Fibroblast of lung (primary cell): ENCODE measurements at regions not wholly inside any gene's neighbourhood (a gene's known extent, or its start where the extent isn't known, plus 50 kb on each side); places are given as distances from the start of the nearest gene placed in this dataset.

Experiments
- DNase-seq, 2 donors: peaks; one replicate each; pipeline versions ENCODE4 v3.0.0 to v3.0.0-alpha.2; 2010; ENCODE audit warnings: low read depth in 2 of 2
- H2AFZ ChIP-seq: 2 replicates; pipeline ENCODE4 v1.5.1; 2012; ENCODE audit warnings: low read length, control low read depth, inconsistent platforms
- H3K27ac ChIP-seq: 2 replicates; pipeline ENCODE4 v1.5.1; 2011; ENCODE audit warnings: low read length, control low read depth; ENCODE audit not compliant: insufficient read depth
- H3K27me3 ChIP-seq: 2 replicates; pipeline ENCODE4 v1.5.1; 2011; ENCODE audit warnings: mild to moderate bottlenecking, low read length; ENCODE audit not compliant: control insufficient read depth, insufficient read depth
- H3K36me3 ChIP-seq: 2 replicates; pipeline ENCODE4 v1.5.1; 2011; ENCODE audit warnings: low read length; ENCODE audit not compliant: control insufficient read depth, insufficient read depth
- H3K4me1 ChIP-seq: 2 replicates; pipeline ENCODE4 v1.5.1; 2011; ENCODE audit warnings: low read length; ENCODE audit not compliant: control insufficient read depth, insufficient read depth; ENCODE audit errors: extremely low read depth
- H3K4me2 ChIP-seq: 2 replicates; pipeline ENCODE4 v1.5.1; 2011; ENCODE audit warnings: low read length, control low read depth; ENCODE audit not compliant: insufficient read depth; ENCODE audit errors: extremely low read depth
- H3K4me3 ChIP-seq, 4 experiments: fragments of 200-600 bp in 1 of 4; sonication (generic) in 1 of 4; replicated peaks in 1 of 4; 2 replicates each; pipeline ENCODE4 v1.5.1; 2011 to 2016; ENCODE audit warnings: low read length in 4 of 4, low read depth in 3 of 4, mild to moderate bottlenecking in 3 of 4, control low read depth in 2 of 4, inconsistent platforms in 1 of 4, mixed read lengths in 1 of 4; ENCODE audit not compliant: insufficient read depth in 1 of 4; ENCODE audit errors: control extremely low read depth in 1 of 4
- H3K79me2 ChIP-seq: 2 replicates; pipeline ENCODE4 v1.5.1; 2012; ENCODE audit warnings: mild to moderate bottlenecking, low read length, inconsistent platforms; ENCODE audit not compliant: control insufficient read depth, insufficient read depth
- H3K9ac ChIP-seq: 2 replicates; pipeline ENCODE4 v1.5.1; 2011; ENCODE audit warnings: mild to moderate bottlenecking, low read length, control low read depth; ENCODE audit not compliant: insufficient read depth
- H3K9me3 ChIP-seq: 2 replicates; pipeline ENCODE4 v1.5.1; 2012; ENCODE audit warnings: low read depth, low read length; ENCODE audit not compliant: control insufficient read depth, insufficient read depth
- H4K20me1 ChIP-seq: 2 replicates; pipeline ENCODE4 v1.5.1; 2011; ENCODE audit warnings: low read length; ENCODE audit not compliant: control insufficient read depth, insufficient read depth; ENCODE audit errors: extremely low read depth
- EZH2 ChIP-seq: IDR thresholded peaks from 2 replicates; pipeline ENCODE4 v1.5.1; 2012; ENCODE audit warnings: low read length, control low read depth, mild to moderate bottlenecking; ENCODE audit errors: missing control alignments
- TF ChIP-seq, protein P1 (sequence below), 2 donors: IDR thresholded peaks in 1 of 2; conservative IDR thresholded peaks in 1 of 2; 1 replicate in 1 of 2; 2 replicates in 1 of 2; pipeline ENCODE4 v1.5.1; 2011 to 2012; ENCODE audit warnings: low read length in 2 of 2, control low read depth in 1 of 2, inconsistent platforms in 1 of 2, low read depth in 1 of 2, mild to moderate bottlenecking in 1 of 2

- TF ChIP-seq, protein P1, sequence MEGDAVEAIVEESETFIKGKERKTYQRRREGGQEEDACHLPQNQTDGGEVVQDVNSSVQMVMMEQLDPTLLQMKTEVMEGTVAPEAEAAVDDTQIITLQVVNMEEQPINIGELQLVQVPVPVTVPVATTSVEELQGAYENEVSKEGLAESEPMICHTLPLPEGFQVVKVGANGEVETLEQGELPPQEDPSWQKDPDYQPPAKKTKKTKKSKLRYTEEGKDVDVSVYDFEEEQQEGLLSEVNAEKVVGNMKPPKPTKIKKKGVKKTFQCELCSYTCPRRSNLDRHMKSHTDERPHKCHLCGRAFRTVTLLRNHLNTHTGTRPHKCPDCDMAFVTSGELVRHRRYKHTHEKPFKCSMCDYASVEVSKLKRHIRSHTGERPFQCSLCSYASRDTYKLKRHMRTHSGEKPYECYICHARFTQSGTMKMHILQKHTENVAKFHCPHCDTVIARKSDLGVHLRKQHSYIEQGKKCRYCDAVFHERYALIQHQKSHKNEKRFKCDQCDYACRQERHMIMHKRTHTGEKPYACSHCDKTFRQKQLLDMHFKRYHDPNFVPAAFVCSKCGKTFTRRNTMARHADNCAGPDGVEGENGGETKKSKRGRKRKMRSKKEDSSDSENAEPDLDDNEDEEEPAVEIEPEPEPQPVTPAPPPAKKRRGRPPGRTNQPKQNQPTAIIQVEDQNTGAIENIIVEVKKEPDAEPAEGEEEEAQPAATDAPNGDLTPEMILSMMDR (conservative IDR thresholded peaks at IDR 0.05 in 1 of 2, IDR thresholded peaks at IDR 0.05 in 1 of 2; ENCODE audit: low read depth in 1 of 2, low read length in 2 of 2): no peak
- TF ChIP-seq EZH2: no peak
- Histone ChIP-seq H3K4me3 (peak overlapping the region in 1 of 4 experiments; percentile 31), H4K20me1 (no peaks in the 10 kb centered on the region), H3K36me3 (no peaks in the 10 kb centered on the region), H3K27ac (no peak overlapping the region), H3K27me3 (no peaks in the 10 kb centered on the region), H3K9me3 (no peaks in the 10 kb centered on the region), H3K4me1 (no peaks in the 10 kb centered on the region), H2AFZ (no peak overlapping the region), H3K9ac (no peak overlapping the region), H3K4me2 (peak overlapping the region; percentile 3), H3K79me2 (no peaks in the 10 kb centered on the region)
- DNase-seq: no peak
These were observed 545.5 kb downstream of the ZPLD1 start for GRCh38 chr3:102980355-102980696.

DNA sequence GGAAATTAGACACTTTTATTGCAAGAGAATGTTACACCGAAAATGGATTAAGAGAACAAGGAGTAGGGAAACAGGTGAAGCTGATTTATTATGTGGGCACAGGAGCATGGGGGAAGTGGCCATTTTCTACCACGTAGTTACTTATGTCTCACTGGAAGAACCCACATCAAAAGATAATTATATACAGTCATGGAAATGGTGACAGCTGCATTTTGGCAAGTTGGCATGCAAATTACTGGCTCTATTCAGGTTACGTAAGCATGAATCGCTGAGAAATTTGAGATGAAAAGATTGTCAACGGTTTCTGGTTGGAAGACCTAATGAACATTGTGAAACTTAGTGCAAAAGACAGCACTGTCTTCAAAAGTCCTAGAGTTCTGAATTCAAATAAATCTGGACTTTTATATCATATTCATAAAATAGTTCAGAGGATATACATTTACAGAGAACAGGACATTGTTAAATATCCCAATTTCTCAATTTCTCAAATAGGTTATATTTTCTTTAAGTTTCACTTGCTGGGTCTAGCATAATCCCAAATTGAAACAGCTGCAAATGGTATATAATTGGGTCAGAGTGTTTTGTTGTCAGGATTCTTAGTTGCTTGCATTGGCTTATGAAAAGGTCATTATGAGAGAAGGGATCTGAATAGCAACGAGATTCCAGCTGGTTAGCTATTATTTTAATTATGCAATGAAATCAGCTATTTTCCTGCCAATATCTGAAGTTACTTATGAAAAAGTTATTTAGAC is 567.8 kb downstream of the ZPLD1 start:
- no peak overlapping the region for H3K4me2 ChIP-seq
- TF ChIP-seq EZH2: no peak
- TF ChIP-seq, protein P1 (conservative IDR thresholded peaks at IDR 0.05 in 1 of 2, IDR thresholded peaks at IDR 0.05 in 1 of 2; ENCODE audit: low read depth in 1 of 2, low read length in 2 of 2): no peak
- no peaks in the 10 kb centered on the region for H3K9me3 ChIP-seq
- no peaks in the 10 kb centered on the region for H3K4me1 ChIP-seq
- no peak overlapping the region for H3K9ac ChIP-seq
- H3K27me3 ChIP-seq: no peaks in the 10 kb centered on the region
- H3K27ac ChIP-seq: no peak overlapping the region
- peak; percentile 19 to 80 for DNase-seq
- no peaks in the 10 kb centered on the region for H3K36me3 ChIP-seq
- H3K4me3 ChIP-seq: no peak overlapping the region
- no peaks in the 10 kb centered on the region for H4K20me1 ChIP-seq
- no peaks in the 10 kb centered on the region for H3K79me2 ChIP-seq
- H2AFZ ChIP-seq: no peak overlapping the region

DNA sequence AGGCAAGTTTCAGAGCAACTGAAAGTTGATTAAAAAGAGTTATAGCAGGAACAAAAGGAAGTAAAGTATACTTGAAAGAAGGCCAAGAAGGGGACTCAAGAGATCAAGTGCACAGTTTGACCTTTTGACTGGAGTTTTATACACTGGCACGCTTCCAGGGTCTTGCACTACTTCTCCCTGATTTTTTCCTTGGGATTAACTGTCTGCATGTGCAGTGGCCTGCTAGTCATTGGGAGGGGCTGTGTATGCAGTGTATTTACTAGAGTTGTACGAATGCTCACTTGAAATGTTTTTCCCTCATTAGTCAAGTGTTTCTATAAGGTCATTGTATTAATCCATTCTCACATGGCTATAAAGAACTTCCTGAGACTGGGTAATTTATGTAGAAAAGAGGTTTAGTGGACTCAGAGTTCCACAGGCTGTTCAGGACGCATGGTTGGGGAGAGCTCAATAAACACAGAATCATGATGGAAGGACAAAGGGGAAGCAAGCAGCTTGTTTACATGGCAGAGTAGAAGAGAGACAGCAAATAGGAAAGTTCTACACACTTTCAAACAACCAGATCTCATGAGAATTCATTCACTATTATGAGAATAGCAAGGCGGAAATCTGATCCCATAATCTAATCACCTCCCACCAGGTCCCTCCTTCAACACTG is 571.8 kb downstream of the ZPLD1 start:
- no peaks in the 10 kb centered on the region for H3K4me1 ChIP-seq
- no peak for DNase-seq
- no peaks in the 10 kb centered on the region for H3K9me3 ChIP-seq
- H3K36me3 ChIP-seq: no peaks in the 10 kb centered on the region
- no peak overlapping the region for H3K4me3 ChIP-seq
- H3K27ac ChIP-seq: no peak overlapping the region
- no peaks in the 10 kb centered on the region for H3K79me2 ChIP-seq
- no peaks in the 10 kb centered on the region for H3K27me3 ChIP-seq
- H3K4me2 ChIP-seq: no peak overlapping the region
- H4K20me1 ChIP-seq: no peaks in the 10 kb centered on the region
- no peak overlapping the region for H3K9ac ChIP-seq
- no peak overlapping the region for H2AFZ ChIP-seq
- TF ChIP-seq, protein P1 (conservative IDR thresholded peaks at IDR 0.05 in 1 of 2, IDR thresholded peaks at IDR 0.05 in 1 of 2; ENCODE audit: low read depth in 1 of 2, low read length in 2 of 2): no peak
- TF ChIP-seq EZH2: no peak
